Astrocyte of the cerebellum (primary cell): ENCODE measurements at regions not wholly inside any gene's neighbourhood (a gene's known extent, or its start where the extent isn't known, plus 50 kb on each side); places are given as distances from the start of the nearest gene placed in this dataset.
"Not testable (repeated sequence)": the region's sequence is repeated elsewhere in the genome, so short reads cannot be mapped to it uniquely, and the experiment has no call there.

Source experiments
- DNase-seq: peaks from one replicate; pipeline ENCODE4 v3.0.0-alpha.2; 2011; ENCODE audit warnings: low read depth
- H3K4me3 ChIP-seq: 2 replicates; pipeline ENCODE4 v1.5.1; 2011; ENCODE audit warnings: mild to moderate bottlenecking, low read depth, low read length, moderate library complexity
- in situ Hi-C: cut with HindIII; loops from 2 replicates; pipeline ENCODE4 v1.10.0; 2017; ENCODE audit warnings: low sequenced_read_pairs

GRCh38 chr1:143863901-143864520 is 107.8 kb downstream of the FAM72C start:
- DNase-seq: not testable (repeated sequence)

GRCh38 chr1:143862722-143863121 is 109.1 kb downstream of the FAM72C start:
- DNase-seq, H3K4me3 ChIP-seq, in situ Hi-C loops: not testable (repeated sequence)

More at GRCh38 chr1:143863901-143864520, 107.8 kb downstream of the FAM72C start:
- H3K4me3 ChIP-seq, in situ Hi-C loops: not testable (repeated sequence)

GRCh38 chr1:143861306-143861705 is 110.5 kb downstream of the FAM72C start:
- in situ Hi-C loops, DNase-seq: not testable (repeated sequence)

GRCh38 chr1:143855867-143856266 is 115.9 kb downstream of the FAM72C start:
- DNase-seq, in situ Hi-C loops, H3K4me3 ChIP-seq: not testable (repeated sequence)

More at GRCh38 chr1:143861306-143861705, 110.5 kb downstream of the FAM72C start:
- H3K4me3 ChIP-seq: not testable (repeated sequence)

GRCh38 chr1:143854069-143854468 is 117.7 kb downstream of the FAM72C start:
- in situ Hi-C loops, H3K4me3 ChIP-seq, DNase-seq: not testable (repeated sequence)

- DNase-seq, H3K4me3 ChIP-seq, in situ Hi-C loops: not testable (repeated sequence)
Measured at GRCh38 chr1:143850637-143851036, 121.1 kb downstream of the FAM72C start.

GRCh38 chr1:143848859-143849258 is 122.9 kb downstream of the FAM72C start:
- H3K4me3 ChIP-seq, in situ Hi-C loops, DNase-seq: not testable (repeated sequence)

GRCh38 chr1:143845193-143845592 is 126.6 kb downstream of the FAM72C start:
- H3K4me3 ChIP-seq, DNase-seq, in situ Hi-C loops: not testable (repeated sequence)

- in situ Hi-C loops, H3K4me3 ChIP-seq, DNase-seq: not testable (repeated sequence)
Measured at GRCh38 chr1:143842058-143842457, 129.7 kb downstream of the FAM72C start.

- H3K4me3 ChIP-seq, in situ Hi-C loops, DNase-seq: not testable (repeated sequence)
Measured at GRCh38 chr1:143839182-143839581, 132.6 kb downstream of the FAM72C start.

GRCh38 chr1:143838598-143838929 is 133.2 kb downstream of the FAM72C start:
- in situ Hi-C loops, DNase-seq, H3K4me3 ChIP-seq: not testable (repeated sequence)

- H3K4me3 ChIP-seq, in situ Hi-C loops, DNase-seq: not testable (repeated sequence)
Measured at GRCh38 chr1:143837924-143838597, 133.7 kb downstream of the FAM72C start.

GRCh38 chr1:143833376-143833775 is 138.4 kb downstream of the FAM72C start:
- H3K4me3 ChIP-seq, DNase-seq, in situ Hi-C loops: not testable (repeated sequence)

GRCh38 chr1:143832379-143832716 is 139.4 kb downstream of the FAM72C start:
- in situ Hi-C loops, DNase-seq, H3K4me3 ChIP-seq: not testable (repeated sequence)

GRCh38 chr1:143831479-143832378 is 140.1 kb downstream of the FAM72C start:
- DNase-seq, H3K4me3 ChIP-seq, in situ Hi-C loops: not testable (repeated sequence)

GRCh38 chr1:143826162-143826561 is 145.6 kb downstream of the FAM72C start:
- in situ Hi-C loops, H3K4me3 ChIP-seq, DNase-seq: not testable (repeated sequence)

GRCh38 chr1:143824266-143824665 is 147.5 kb downstream of the FAM72C start:
- H3K4me3 ChIP-seq, in situ Hi-C loops, DNase-seq: not testable (repeated sequence)

- H3K4me3 ChIP-seq, DNase-seq, in situ Hi-C loops: not testable (repeated sequence)
Measured at GRCh38 chr1:143820058-143820457, 151.7 kb downstream of the FAM72C start.
